ENCODE measurements at regions not wholly inside any gene's neighbourhood (a gene's known extent, or its start where the extent isn't known, plus 50 kb on each side); places are given as distances from the start of the nearest gene placed in this dataset.

DNA sequence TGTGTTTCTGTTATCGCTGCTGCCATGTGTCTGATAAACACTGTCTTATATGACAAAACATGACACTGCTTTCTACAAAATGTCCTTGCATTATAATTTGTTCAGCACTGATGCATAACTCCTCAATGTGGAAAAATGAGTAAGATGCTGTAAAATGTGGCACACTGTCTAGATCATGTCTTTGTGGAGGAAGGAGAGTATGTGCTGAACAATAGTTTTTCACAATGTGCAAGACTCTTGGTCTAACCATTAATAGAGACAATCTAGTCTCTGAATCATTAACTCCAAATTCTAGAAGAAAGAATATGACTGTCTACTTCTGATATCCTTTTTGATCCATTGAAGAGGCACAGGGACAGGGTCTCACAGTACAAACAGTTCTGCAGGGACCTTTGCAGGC, 127.9 kb upstream of the RARB start:
- no peaks in the 10 kb centered on the region for H3K27me3 Mint-ChIP-seq
- TF ChIP-seq CTCF (IDR thresholded peaks at IDR 0.05), result no peak
- intact Hi-C loops (cut with micrococcal nuclease), result no loop called here
- CTCF ChIA-PET, result no interaction called here
- H3K27ac Mint-ChIP-seq, result no peak overlapping the region
- no peak overlapping the region for H3K4me3 Mint-ChIP-seq
- H3K36me3 Mint-ChIP-seq (ENCODE audit: low read depth), result no peaks in the 10 kb centered on the region
- no peaks in the 10 kb centered on the region for H3K9me3 Mint-ChIP-seq
- DNase-seq, result no peak
- POLR2A ChIA-PET, result no interaction called here
- no peak for ATAC-seq
- H3K4me1 Mint-ChIP-seq (ENCODE audit: low read depth), result no peaks in the 10 kb centered on the region

- no peak overlapping the region for H3K27ac Mint-ChIP-seq
- no peaks in the 10 kb centered on the region for H3K36me3 Mint-ChIP-seq (ENCODE audit: low read depth)
- ATAC-seq (no peak), DNase-seq (no peak)
- H3K9me3 Mint-ChIP-seq, result no peaks in the 10 kb centered on the region
- no peak overlapping the region for H3K4me3 Mint-ChIP-seq
- no peak for TF ChIP-seq CTCF (IDR thresholded peaks at IDR 0.05)
- no peaks in the 10 kb centered on the region for H3K27me3 Mint-ChIP-seq
- POLR2A ChIA-PET, result no interaction called here
- CTCF ChIA-PET, result no interaction called here
- intact Hi-C loops (cut with micrococcal nuclease), result no loop called here
- H3K4me1 Mint-ChIP-seq (ENCODE audit: low read depth), result no peaks in the 10 kb centered on the region
Observed at GRCh38 chr3:25304916-25305315, 123.1 kb upstream of the RARB start.

GRCh38 chr3:25306066-25306465, 122.0 kb upstream of the RARB start:
- no peak for DNase-seq
- H3K27ac Mint-ChIP-seq, result no peak overlapping the region
- ATAC-seq, result no peak
- no peaks in the 10 kb centered on the region for H3K36me3 Mint-ChIP-seq (ENCODE audit: low read depth)
- H3K9me3 Mint-ChIP-seq, result no peaks in the 10 kb centered on the region
- TF ChIP-seq CTCF (IDR thresholded peaks at IDR 0.05), result no peak
- intact Hi-C loops (cut with micrococcal nuclease), result no loop called here
- no peak overlapping the region for H3K4me3 Mint-ChIP-seq
- ChIA-PET CTCF (no interaction called here), POLR2A (no interaction called here)
- H3K27me3 Mint-ChIP-seq, result no peaks in the 10 kb centered on the region
- no peaks in the 10 kb centered on the region for H3K4me1 Mint-ChIP-seq (ENCODE audit: low read depth)

- intact Hi-C loops (cut with micrococcal nuclease), result no loop called here
- H3K27me3 Mint-ChIP-seq, result no peaks in the 10 kb centered on the region
- no peaks in the 10 kb centered on the region for H3K9me3 Mint-ChIP-seq
- DNase-seq (no peak), ATAC-seq (no peak)
- CTCF ChIA-PET, result no interaction called here
- no peak for TF ChIP-seq CTCF (IDR thresholded peaks at IDR 0.05)
- POLR2A ChIA-PET, result no interaction called here
- H3K4me3 Mint-ChIP-seq, result no peak overlapping the region
- H3K4me1 Mint-ChIP-seq (ENCODE audit: low read depth), result no peaks in the 10 kb centered on the region
- no peak overlapping the region for H3K27ac Mint-ChIP-seq
- no peaks in the 10 kb centered on the region for H3K36me3 Mint-ChIP-seq (ENCODE audit: low read depth)
Observed at GRCh38 chr3:25306705-25307104, 121.4 kb upstream of the RARB start.

DNA sequence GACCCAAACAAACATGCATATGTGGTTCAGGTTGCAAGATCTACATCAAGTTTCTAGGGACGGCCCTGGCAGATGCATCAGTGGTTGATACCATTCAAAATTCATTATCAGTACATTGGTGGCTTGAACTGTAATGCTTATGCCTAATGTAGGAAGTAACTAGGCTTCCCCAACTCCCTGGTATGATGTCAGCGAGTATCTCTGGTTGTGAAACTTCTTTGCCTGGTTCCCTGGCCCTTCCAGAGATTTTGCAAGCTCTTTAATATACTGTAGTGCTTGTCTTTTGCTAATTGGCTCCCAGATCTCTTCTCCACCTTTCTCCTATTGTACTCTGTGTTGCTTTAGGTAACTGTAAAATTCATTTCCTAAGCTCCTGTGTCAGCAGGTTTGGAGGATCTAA, 114.8 kb upstream of the RARB start:
- H3K27ac Mint-ChIP-seq, result no peak overlapping the region
- ChIA-PET POLR2A (no interaction called here), CTCF (no interaction called here)
- ATAC-seq (no peak), DNase-seq (no peak)
- no peaks in the 10 kb centered on the region for H3K4me1 Mint-ChIP-seq (ENCODE audit: low read depth)
- no peaks in the 10 kb centered on the region for H3K27me3 Mint-ChIP-seq
- TF ChIP-seq CTCF (IDR thresholded peaks at IDR 0.05), result no peak
- intact Hi-C loops (cut with micrococcal nuclease), result no loop called here
- H3K4me3 Mint-ChIP-seq, result no peak overlapping the region
- H3K9me3 Mint-ChIP-seq, result no peaks in the 10 kb centered on the region
- no peaks in the 10 kb centered on the region for H3K36me3 Mint-ChIP-seq (ENCODE audit: low read depth)

Data from activated CD8-positive, alpha-beta T cell treated with anti-CD3 and anti-CD28 coated beads for 36 hours (primary cell).